NB4 (cell line): ENCODE measurements at regions not wholly inside any gene's neighbourhood (a gene's known extent, or its start where the extent isn't known, plus 50 kb on each side); places are given as distances from the start of the nearest gene placed in this dataset.

Experiments used
- CTCF ChIP-seq: IDR thresholded peaks from one replicate; pipeline ENCODE4 v1.5.1; 2012; ENCODE audit warnings: low read depth, low read length
- MAX ChIP-seq: IDR thresholded peaks from 2 replicates; pipeline ENCODE4 v1.6.1; 2011; ENCODE audit warnings: low read depth, low read length
- MYC ChIP-seq: IDR thresholded peaks from 2 replicates; pipeline ENCODE4 v1.6.1; 2011; ENCODE audit warnings: low read depth, low read length
- POLR2A ChIP-seq: IDR thresholded peaks from 2 replicates; pipeline ENCODE4 v1.6.1; 2011; ENCODE audit warnings: mild to moderate bottlenecking; ENCODE audit not compliant: insufficient read length; ENCODE audit errors: extremely low read depth

GRCh38 chr5:116892993-116893392 is 318.4 kb upstream of the SEMA6A start:
- TF ChIP-seq CTCF = no peak
- TF ChIP-seq MAX = no peak
- no peak for TF ChIP-seq MYC
- TF ChIP-seq POLR2A = no peak
